GM18907 (cell line): ENCODE measurements at regions not wholly inside any gene's neighbourhood (a gene's known extent, or its start where the extent isn't known, plus 50 kb on each side); places are given as distances from the start of the nearest gene placed in this dataset.

Experiments used
- ATAC-seq: cut with Tn5 transposase; IDR thresholded peaks from one replicate; pipeline ENCODE4 v1.9.1; 2021; ENCODE audit warnings: mild to moderate bottlenecking, moderate library complexity; ENCODE audit not compliant: unreplicated experiment

DNA sequence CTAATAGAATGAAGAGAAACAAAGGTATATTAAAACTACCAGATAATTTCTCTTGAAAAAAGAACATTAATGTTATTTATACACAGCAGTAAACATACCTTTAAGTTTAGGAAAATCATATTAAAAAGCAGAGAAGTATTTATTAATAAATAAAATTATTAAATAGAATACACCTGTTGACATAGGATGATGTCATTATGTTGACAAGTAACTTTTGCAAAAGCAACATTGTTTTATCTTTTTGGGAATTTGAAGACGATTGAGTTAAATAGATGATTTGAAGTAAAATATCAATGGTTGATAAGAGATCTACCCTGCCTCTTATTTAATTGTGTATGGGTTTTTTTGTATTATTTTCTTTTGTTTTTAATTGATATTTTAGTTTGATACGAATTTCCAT lies 711.1 kb upstream of the NUDT12 start:
- ATAC-seq = no peak

DNA sequence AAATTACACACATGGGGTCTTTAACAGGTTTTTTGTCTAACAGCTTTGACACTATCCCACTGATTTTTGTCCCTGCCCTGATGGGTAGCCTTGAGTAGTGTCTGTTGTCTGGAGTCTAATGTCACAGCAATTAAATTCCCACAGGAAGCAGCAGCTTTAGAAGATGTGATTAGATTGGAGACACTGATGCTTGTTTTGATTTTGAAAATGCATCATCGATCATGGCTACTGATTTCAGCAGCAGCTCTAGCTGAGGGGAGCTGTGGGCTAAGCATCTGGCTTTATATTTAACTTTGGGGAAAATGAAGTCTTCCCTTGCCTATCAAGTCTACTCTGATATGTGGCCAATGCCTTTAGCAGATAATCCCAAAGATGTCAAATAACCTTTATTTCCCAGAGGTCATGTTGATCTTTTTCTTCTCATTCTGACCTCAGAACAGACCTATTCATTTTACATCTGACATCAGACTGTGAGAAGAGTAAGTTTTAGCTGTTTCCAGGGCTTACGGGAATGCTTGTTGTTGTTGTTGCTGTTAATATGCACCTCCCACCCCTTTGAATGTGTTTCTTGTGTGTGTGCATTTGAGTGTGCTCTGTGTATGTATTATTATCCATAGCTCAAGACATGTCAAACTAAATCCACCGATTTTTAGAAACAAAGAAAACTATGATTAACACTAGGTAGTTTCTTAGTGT lies 704.9 kb upstream of the NUDT12 start:
- no peak for ATAC-seq

DNA sequence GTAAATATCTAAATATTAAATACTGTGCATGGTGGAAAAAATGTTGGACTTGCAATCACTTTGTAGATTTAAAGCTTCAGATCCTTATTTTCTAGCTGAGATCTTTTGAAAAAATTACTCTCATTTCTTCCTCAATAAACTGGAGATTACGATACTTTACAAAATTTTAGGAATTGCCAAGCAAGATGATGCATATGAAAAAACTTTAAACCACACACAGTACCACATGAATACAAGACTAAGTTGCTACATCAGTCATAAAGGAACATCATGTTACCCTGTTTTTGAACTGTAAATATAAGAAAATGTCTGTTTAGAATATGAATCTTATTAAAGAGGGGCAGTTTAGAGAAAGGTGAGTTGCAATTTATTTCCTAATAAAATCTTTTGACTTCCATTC lies 703.6 kb upstream of the NUDT12 start:
- no peak for ATAC-seq

DNA sequence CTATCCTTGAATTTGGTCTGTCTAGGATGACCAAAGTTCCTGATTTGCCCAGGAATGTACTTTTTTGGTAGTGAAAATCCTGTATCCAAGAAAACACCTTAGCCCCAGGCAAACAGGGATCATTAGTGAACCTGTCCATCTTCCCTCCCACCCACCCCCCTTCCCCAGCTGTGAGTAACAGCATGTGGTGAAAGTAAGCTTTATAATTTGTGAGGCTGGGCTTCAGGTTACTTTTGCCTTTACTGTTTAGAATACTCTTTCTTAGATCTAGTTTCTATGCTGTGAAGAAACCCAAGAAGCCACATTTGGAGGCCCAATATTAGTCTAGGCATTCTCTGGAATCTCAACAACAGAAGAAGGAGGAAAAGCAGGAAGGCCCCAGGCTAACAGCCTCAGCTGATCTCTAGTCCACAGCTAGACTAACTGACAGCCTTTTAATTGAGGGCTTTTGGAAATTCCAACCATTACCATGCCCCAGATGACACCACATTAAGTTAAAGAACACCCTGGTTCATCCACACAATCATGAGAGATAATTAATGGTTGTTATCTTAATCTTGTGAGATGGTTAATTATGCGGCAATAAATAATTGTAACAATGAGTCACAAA lies 703.0 kb upstream of the NUDT12 start:
- ATAC-seq = no peak

DNA sequence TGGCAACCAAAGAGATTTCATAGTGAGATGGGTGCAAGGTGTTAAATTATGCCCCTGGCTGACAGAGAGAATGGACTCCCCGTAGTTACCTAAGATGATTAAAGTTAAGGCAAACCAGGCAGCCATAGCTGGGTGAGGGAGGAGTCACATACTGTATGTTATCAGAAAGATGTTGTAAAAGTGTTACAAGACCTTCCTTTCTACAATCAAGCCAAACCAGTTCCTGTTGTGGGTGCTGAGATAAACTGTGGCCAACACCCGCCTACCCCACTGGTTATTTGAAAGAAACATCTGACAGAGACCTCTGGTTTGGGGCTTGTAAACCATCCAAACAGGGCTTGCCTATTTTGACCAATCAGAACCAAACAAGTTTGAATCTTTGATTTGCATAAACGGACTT lies 684.7 kb upstream of the NUDT12 start:
- ATAC-seq = no peak

DNA sequence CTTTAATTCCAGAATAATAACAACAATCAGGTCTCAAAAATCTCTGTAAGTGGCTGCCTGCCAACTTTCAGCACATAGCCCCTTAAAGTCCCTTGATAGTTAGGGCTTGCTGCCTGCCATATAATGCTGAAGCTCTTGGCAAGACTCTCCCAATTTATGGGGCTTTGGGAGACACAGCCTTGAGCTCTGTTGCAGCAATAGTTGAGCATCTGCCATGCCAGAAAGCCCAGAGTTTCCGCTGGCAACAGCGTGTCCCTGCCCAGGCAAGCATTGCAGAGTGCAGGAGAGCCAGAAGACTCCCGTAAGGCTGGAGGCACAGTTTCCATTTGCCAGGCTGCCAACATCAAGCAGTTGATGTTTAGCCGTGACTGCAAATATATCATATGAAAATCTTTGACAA lies 678.5 kb upstream of the NUDT12 start:
- ATAC-seq = no peak

DNA sequence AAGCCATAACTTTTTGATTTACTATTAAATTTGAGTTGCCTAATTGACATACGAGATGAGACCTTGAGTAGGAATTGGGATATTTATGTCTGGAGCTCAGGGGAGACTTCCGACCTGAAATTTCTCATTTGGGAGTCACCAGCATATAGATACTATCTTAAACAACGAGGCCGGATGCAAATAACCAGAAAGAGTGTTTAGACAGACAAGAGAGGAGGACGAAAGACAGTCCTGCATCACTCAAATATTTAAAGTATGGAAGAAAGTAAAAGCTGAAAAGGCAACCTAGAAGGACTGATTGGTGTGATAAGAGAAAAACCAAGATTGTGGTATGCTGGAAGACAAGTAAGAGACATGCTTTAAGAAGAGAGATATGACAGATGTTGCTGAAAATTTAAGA lies 675.0 kb upstream of the NUDT12 start:
- no peak for ATAC-seq

DNA sequence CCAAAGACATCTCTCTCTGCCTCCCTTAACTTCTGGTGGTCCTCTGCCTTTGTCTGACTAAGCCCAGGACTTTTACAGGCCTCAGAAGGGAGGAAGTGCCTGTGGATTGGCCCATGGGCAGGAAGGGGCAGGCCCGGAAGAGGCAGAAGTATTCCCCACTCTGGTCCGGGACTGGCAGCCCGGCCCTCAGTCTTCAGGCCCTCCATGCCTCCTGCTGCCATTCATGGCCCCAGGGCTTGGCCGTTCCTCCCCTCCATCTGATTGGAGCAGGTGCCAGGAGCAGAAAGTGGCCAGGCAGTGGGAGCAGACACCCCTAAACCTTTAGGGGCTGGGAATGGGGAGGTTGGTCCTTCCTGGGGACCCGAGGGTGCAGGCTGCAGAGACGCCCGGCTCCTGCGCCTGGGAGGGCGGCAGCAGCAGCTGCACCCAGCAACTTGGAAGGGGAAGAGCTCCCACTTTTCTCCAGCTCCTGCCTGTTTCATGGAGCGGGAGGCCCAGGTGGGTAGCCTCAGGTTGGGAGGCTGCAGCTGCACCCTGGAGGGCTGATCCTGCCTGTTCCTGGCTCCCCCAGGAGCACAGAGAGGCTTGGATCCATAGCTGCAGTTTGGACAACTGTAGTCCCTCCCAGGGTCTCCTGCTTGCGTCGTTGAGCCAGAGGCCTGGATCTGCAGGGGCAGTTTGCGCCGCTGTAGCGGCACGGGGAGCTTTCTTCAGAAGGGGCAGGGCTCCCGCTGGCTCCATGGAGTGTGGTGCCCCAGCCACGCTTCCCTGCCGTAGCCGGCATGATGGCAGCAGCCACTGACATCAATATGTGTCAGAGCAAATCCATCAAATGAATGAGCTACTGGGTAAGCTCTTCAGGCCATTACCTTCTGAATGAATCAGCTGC lies 661.5 kb upstream of the NUDT12 start:
- ATAC-seq = no peak

DNA sequence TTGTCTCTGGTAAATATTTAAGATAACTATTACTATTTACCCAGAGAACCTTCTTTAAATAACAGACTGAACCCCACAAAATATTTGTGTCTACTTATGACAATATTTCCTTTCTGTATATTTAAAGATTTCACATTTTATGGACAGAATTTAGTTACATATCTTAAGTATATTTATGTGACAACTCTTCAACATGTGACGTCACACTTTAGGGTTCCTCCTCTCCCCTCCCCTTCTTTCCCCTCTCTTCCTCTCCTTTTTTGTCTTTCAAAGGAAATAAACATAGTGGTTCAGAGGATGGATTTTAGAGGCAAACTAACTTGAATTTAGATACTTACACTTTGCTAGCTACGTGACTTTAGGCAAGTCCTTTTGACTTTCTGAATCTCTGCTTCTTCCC lies 655.6 kb upstream of the NUDT12 start:
- no peak for ATAC-seq

DNA sequence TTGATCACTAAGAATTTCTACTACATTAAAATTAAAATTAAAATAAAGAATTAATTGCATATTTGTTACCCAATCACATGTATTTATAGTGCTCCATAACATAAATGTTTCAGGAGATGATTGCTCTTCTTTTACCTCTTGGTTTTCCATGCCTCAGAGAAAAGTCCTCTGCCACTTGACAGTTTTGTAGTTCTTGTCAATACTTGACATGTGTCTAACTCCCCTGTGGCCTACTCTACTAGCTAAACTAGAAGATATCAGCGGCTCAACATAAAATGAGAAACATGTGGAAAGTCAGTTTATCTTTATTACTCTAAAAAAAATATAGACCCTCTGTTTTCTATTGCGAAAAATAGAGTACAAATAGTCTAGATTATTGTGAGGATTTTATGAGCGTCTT lies 650.6 kb upstream of the NUDT12 start:
- no peak for ATAC-seq

DNA sequence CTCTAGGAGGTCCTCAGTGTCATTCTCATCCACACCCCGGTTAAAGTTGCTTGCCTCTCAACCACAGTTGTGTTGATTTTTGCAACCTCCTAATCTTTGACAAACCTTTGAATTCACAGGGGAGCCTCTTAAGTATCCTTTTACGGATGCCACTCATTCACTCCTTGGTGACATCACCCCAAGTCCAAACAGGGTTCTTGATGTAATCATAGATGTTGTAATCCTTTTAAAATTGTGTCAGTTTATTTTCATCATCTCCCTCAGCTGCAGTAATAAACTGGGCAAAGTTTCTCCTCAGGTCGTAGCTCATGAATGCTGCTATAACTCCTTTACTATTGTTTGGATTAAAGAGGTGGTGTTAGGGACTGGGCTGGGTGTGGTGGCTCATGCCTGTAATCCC lies 637.2 kb upstream of the NUDT12 start:
- ATAC-seq = no peak

DNA sequence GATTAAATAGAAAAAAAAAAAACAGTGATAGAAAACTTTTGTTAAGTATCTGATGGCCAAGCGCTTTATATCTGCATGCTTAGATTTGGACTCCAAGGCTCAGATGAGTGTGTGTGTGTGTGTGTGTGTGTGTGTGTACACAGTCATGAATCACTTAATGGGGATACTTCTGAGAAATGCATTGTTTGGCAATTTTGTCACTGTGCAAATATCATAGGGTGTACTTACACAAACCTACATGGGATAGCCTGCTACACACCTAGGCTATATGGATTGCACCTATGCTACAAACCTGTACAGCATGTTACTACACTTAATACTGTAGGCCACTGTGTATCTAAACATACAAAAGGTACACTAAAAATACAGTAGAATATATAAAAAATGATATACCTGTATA lies 635.6 kb upstream of the NUDT12 start:
- ATAC-seq = no peak

DNA sequence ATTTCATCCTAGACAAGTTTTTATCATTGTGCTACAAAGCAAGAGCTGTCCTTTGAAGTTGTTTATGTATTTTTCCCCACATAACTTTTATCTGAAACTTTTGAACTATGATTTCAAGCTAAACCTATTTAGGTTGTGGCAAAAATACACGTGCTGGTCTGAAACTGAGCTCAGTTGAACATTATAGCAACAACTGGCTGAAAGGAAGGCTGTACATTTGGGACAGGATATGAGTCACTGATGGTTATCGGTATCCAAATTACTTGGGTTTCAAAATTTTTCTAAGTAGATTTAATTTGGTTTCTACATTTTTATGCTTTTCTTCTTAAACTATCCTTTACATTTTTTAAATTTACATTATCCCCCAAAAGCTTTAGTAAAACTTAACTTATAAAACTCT lies 627.3 kb upstream of the NUDT12 start:
- no peak for ATAC-seq

DNA sequence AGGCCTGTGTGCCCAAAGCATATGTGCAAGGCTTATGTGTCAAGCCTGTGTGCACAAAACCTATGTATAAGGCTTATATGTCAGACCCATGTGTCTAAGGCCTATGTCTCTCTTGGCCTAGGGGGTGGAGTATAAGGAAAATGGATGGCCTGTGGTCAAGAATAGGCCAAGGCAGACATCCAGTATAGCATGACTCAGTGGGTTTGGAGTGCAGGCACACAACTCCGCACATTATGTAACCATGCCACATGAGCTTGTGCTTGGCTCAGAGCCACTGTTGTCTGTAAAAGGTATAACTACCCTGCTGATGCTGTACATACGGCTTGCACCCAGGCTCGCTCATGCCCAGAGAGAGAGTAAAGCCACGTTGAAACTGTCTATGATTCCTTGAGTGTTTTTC lies 626.4 kb upstream of the NUDT12 start:
- ATAC-seq = no peak

DNA sequence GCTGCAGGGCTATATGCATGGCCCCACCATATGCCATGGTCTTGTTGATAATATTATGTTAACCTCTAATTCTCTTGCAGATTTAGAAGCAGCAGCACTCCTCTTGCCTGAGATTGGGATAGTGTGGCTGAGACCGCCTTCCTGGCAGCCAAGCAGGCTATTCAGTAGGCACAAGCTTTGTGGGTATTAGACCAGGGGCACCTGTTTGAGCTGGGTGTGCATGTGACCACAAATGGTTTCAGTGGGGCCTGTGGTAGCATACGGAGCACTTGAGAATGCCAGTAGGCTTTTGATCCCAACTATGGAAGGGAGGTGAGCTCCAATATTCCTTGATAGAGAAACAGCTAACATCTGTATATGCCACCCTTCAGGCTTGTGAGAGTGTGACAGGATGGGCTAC lies 625.1 kb upstream of the NUDT12 start:
- no peak for ATAC-seq

DNA sequence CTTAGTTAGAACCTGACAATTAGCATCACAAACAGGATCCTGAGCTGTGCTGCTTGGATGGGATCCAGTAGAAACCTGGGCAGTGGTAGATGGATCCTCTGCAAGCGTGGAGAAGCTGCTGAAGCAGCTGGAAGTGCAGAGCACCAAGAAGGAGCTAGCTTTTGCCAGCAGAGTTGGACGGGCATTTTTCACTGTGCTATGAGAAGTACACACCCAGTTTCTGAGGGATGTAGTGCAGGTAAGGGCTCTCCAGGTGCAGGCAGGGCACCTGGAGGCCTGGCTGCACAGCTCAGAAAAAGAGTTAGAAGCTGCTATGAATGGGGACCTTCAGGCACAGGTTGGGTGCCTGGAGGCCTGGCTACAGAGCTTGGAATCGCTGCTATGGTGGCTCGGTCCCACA lies 623.9 kb upstream of the NUDT12 start:
- no peak for ATAC-seq

DNA sequence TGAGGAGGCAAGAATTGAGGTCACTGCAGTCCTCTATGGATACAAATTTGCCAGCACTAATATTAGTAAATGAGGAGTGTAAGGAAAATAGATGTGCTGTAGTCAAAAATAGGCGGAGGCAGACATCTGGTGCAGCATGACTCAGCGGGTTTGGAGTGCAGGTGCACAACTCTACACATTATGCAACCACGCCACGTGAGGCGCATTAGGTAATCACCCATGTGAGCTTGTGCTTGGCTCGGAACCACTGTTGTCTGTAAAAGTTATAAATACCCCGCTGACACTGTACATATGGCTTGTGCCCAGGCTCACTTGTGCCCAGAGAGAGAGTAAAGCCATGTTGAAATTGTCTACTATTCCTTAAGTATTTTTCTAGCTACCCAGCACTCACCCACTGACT lies 623.5 kb upstream of the NUDT12 start:
- ATAC-seq = no peak

DNA sequence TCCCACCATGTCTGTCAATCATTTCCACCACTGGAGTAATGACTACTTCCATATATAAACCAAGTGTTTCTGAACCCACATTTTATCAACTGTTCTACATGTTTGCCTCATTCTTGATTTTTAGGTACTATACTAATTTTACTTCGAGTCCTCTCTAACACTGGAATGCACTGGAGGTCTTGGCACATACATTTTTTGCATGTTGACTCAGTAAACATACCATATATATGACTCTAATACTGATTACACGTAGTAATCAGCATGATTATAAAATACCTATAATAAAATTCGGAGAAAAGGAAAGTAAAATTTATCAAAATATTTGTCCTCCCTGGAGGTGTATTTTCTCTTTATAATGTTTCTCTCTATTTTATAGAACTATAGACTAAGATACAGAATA lies 621.7 kb upstream of the NUDT12 start:
- ATAC-seq = no peak

DNA sequence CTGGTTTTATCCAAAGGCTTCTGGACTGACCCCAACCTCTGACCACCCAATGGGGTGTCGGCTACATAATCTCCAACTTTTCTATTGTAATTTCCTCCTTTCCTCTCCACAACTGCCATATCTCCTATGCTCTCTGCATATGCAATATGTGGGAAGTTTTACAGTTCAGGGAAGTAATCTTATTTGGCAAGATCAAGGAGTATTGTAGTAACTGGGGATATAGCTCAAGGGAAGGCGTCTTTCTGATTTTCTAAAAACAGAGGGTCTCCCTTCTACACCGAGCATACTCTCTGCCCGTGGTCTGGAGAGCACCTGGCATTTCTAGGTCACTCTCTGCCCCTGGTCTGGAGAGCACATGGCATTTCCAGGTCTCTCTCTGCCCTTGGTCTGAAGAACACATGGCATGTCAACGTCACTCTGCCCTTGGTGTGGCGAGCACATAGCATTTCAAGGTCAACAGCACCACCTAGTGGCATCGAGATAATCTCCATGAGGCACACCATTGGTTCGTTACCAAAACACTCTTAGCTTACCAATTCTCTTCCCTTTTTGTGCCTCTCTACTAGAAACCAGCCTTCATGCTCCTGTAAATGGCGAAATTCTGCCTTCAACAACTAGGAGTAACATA lies 616.4 kb upstream of the NUDT12 start:
- ATAC-seq = no peak

DNA sequence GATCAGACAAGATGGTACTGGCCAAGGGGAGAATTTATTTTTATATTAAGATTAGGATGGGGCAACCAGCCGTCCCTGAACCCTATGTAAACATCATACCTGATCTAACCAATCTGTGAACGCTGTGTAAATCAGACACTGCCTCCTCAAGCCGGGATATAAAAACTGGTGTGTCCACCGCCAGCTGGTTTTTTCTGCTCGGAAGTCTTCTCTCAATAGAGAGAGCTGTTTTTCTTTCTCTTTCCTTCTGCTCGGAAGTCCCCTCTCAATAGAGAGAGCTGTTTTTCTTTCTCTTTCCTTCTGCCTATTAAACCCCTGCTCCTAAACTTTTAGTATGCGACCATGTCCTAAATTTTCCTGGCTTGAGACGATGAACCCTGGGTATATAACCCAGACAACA lies 615.5 kb upstream of the NUDT12 start:
- no peak for ATAC-seq

DNA sequence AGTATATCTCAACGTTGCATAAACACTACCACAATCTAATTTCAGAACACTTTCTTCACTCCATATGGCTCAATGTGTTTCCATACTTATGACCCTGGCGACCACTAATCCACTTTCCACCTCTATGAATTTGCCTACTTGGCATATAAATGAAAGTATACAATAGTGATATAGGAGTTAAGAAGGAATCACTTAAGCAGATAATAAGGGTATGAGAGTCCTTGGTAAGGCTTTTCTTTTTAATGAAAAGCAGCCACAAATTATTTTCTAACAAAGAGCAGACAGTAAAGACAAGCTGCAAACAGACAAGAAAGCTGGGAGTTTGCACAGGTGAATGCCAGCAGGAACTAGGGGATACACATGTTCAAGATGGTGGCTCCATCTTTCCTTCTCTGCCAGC lies 615.1 kb upstream of the NUDT12 start:
- ATAC-seq = no peak

DNA sequence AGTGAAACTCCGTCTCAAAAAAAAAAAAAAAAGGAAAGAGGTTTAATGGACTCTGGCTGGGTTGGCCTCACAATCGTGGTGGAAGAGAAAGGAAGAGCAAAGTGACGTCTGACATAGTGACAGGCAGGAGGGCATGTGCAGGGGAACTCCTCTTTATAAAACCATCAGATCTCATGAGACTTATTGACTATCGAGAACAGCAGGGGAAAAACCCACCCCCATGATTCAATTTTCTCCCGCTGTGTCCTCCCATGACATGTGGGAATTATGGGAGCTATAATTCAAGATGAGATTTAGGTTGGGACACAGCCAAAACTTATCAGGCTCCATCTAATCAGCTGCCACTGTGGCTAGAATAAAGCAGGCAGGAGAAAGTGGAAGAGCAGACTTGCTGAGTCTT lies 610.4 kb upstream of the NUDT12 start:
- ATAC-seq = no peak
